K562 (cell line): ENCODE measurements at regions not wholly inside any gene's neighbourhood (a gene's known extent, or its start where the extent isn't known, plus 50 kb on each side); places are given as distances from the start of the nearest gene placed in this dataset.

ENCODE experiments used
- ATAC-seq: fragments of 200-7000 bp; cut with Tn5 transposase; 3 replicates; pipeline ENCODE4 v1.9.1; 2020; ENCODE audit warnings: moderate library complexity
- BruUV-seq: library from RNA; stranded (reverse); fragments of 400-500 nt; replicated peaks from 2 replicates; lab custom pipeline; 2021; lab: Mats Ljungman, UMichigan
- CTCF ChIA-PET: fragments of 300-600 bp; formaldehyde crosslinking; extraction: SDS; loops from one replicate; lab custom pipeline; 2021; ENCODE audit warnings: low intra/inter-chr PET ratio; lab: Yijun Ruan, JAX
- POLR2A ChIA-PET: fragments of 300-600, 350-650 bp; sonication (Branson Sonifier 250); formaldehyde crosslinking; extraction: SDS; loops from one replicate; lab custom pipeline; 2021; ENCODE audit warnings: antibody characterized with exemption, inconsistent platforms; lab: Yijun Ruan, JAX
- DNase-seq, 4 experiments: peaks; one replicate each; pipeline versions ENCODE4 v3.0.0 to v3.0.0-alpha.2; 2011 to 2018; ENCODE audit warnings: low spot score in 3 of 4, mixed read lengths in 3 of 4; ENCODE audit errors: extremely low read depth in 1 of 4
- FAIRE-seq: peaks from 2 replicates; lab custom pipeline; 2011; peaks lifted over from hg19 to GRCh38; lab: Jason Lieb, UNC
- H2AFZ ChIP-seq: 2 replicates; pipeline ENCODE4 v1.6.0; 2011; ENCODE audit warnings: low read depth, low read length, control low read depth, inconsistent platforms
- H3K27ac ChIP-seq: fragments of 200-600 bp; 3 replicates; pipeline ENCODE4 v1.8.0; 2011; ENCODE audit warnings: low read depth, mild to moderate bottlenecking, control low read depth, inconsistent platforms, low read length, moderate library complexity, mixed read lengths; ENCODE audit errors: extremely low read depth
- H3K27me3 ChIP-seq, 2 experiments: fragments of 300-600 bp in 1 of 2; 2 replicates in 1 of 2; 3 replicates in 1 of 2; pipeline versions ENCODE4 v1.6.0 to v1.8.0; 2011; ENCODE audit warnings: inconsistent platforms in 2 of 2, low read length in 2 of 2, mild to moderate bottlenecking in 1 of 2, mixed read lengths in 1 of 2, moderate library complexity in 1 of 2; ENCODE audit not compliant: control insufficient read depth in 2 of 2, insufficient read depth in 2 of 2
- H3K36me3 ChIP-seq: fragments of 300-600 bp; 3 replicates; pipeline ENCODE4 v1.8.0; 2011; ENCODE audit warnings: mild to moderate bottlenecking, low read length, inconsistent platforms; ENCODE audit not compliant: control insufficient read depth, insufficient read depth
- H3K4me1 ChIP-seq, 2 experiments: fragments of 200-600 bp in 1 of 2; replicated peaks in 1 of 2; 2 replicates in 1 of 2; 3 replicates in 1 of 2; pipeline versions ENCODE4 v1.5.1 to v1.8.0; 2011; ENCODE audit warnings: inconsistent platforms in 2 of 2, low read length in 2 of 2, mild to moderate bottlenecking in 1 of 2, mixed read lengths in 1 of 2, moderate library complexity in 1 of 2; ENCODE audit not compliant: control insufficient read depth in 2 of 2, insufficient read depth in 2 of 2
- H3K4me2 ChIP-seq: 2 replicates; pipeline ENCODE4 v1.6.1; 2011; ENCODE audit warnings: low read length, control low read depth, inconsistent platforms, mixed read lengths; ENCODE audit not compliant: insufficient read depth
- H3K4me3 ChIP-seq: fragments of 200-600 bp; sonication (generic), shearing (Covaris generic); 2 replicates; pipeline ENCODE4 v1.5.1; 2016; ENCODE audit warnings: control low read depth, inconsistent platforms
- H3K79me2 ChIP-seq: fragments of 200-600 bp; 3 replicates; pipeline ENCODE4 v1.8.0; 2011; ENCODE audit warnings: low read length, inconsistent platforms; ENCODE audit not compliant: control insufficient read depth, insufficient read depth
- H3K9ac ChIP-seq, 2 experiments: 2 replicates each; pipeline versions ENCODE4 v1.6.0 to v1.6.1; 2011; ENCODE audit warnings: low read depth in 2 of 2, low read length in 2 of 2, control low read depth in 1 of 2, inconsistent platforms in 1 of 2, mild to moderate bottlenecking in 1 of 2, mixed read lengths in 1 of 2; ENCODE audit not compliant: insufficient read depth in 1 of 2
- H3K9me1 ChIP-seq: one replicate; pipeline ENCODE4 v1.6.0; 2011; ENCODE audit warnings: inconsistent platforms, mild to moderate bottlenecking, low read length, moderate library complexity; ENCODE audit not compliant: control insufficient read depth, insufficient read depth
- H3K9me3 ChIP-seq: replicated peaks from 2 replicates; pipeline ENCODE4 v1.5.1; 2011; ENCODE audit warnings: low read depth, low read length, inconsistent platforms; ENCODE audit not compliant: control insufficient read depth, insufficient read depth
- H4K20me1 ChIP-seq: replicated peaks from 2 replicates; pipeline ENCODE4 v1.6.1; 2011; ENCODE audit warnings: low read length, inconsistent platforms, mixed read lengths; ENCODE audit not compliant: control insufficient read depth, insufficient read depth
- SRF ChIP-seq, 2 experiments: fragments of 250-450, 450-650 bp in 1 of 2; sonication (Bioruptor Pico) in 1 of 2; sonication (generic) in 1 of 2; formaldehyde crosslinking; IDR thresholded peaks; 2 replicates each; pipeline versions ENCODE4 v1.5.0 to v1.5.1; 2020 to 2022; ENCODE audit warnings: mild to moderate bottlenecking in 1 of 2, missing genetic modification reagents in 1 of 2
- TCFL5 ChIP-seq: fragments of 250-450 bp; sonication (Bioruptor Pico); conservative IDR thresholded peaks from 2 replicates; pipeline ENCODE4 v1.6.1; 2021; ENCODE audit warnings: mild to moderate bottlenecking, moderate library complexity, matching md5 sums
- ZFPM2 ChIP-seq: fragments of 250-450 bp; sonication (Bioruptor Pico); IDR thresholded peaks from 2 replicates; pipeline ENCODE4 v1.5.1; 2022; ENCODE audit warnings: mild to moderate bottlenecking
- WGBS: fragments of 100-300 bp; shearing (Covaris generic); methylation state at CpG from one replicate; pipeline ENCODE4 v1.1.6; 2016; ENCODE audit warnings: low coverage, mixed read lengths; ENCODE audit not compliant: insufficient coverage; ENCODE audit errors: missing lambda C conversion rate; 5-methylcytosine and 5-hydroxymethylcytosine counted together
- in situ Hi-C: fragments of 300-500 bp; cut with MboI; formaldehyde crosslinking; loops from 4 replicates; pipeline ENCODE4 v1.15.0; 2018; ENCODE audit warnings: inconsistent platforms, mixed read lengths
- intact Hi-C: fragments of 100-400 bp; cut with micrococcal nuclease; formaldehyde crosslinking; loops from 2 replicates; pipeline ENCODE4 v1.14.2; 2022
- TF ChIP-seq, protein P1 (sequence below): fragments of 450-650 bp; IDR thresholded peaks from 2 replicates; pipeline ENCODE4 v1.6.1; 2017; ENCODE audit warnings: mild to moderate bottlenecking, moderate library complexity

DNA sequence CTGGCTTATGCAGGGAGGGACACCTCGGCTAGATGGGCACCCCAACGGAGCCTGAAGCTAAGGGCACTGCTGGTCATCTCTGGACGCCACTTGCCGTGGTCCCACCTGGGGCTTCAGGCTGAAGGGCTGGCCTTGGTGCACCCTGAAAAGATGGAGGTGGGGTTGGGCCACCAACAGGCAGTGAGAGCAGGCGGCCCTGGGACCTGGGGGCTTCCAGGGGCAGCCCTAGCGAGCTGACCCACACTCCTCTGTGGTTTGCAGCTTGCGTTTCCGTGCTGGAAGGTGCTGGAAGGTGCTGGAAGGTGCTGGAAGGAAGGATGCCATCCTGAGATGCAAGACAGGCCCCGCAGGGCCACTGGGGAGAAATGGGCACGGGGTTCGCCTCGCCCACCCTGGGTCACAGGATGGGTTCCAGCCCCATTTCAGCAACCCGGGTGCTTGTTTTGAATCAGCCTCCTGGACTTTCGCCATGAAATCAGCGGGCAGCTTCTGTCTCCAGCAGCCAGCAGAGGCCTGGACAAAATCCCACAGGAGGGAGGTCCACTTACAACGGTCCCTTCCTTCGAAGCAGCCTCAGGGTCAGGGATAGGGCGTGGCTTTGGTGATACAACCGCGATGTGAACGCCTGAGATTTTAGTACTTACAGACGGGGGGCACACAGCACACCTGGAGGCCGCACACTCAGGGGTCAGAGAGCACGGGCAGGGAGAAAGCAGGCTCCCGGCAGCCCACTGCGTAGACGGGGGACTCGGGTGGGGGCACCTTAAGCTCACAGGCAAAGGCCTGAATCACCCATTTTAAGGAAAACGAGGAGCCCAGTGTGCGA, 303.1 kb upstream of the IRX4 start:
- H3K36me3 ChIP-seq: no peaks in the 10 kb centered on the region
- H3K27ac ChIP-seq: no peak overlapping the region
- no peaks in the 10 kb centered on the region for H3K9me1 ChIP-seq
- BruUV-seq: no TSS peak
- no peak overlapping the region for H3K4me2 ChIP-seq
- intact Hi-C loops (no loop called here), in situ Hi-C loops (no loop called here)
- TF ChIP-seq SRF (CRISPR knock-in tag; IDR thresholded peaks at IDR 0.05) (no peak), TCFL5 (no peak), ZFPM2 (CRISPR knock-in tag) (no peak)
- TF ChIP-seq, protein P1, sequence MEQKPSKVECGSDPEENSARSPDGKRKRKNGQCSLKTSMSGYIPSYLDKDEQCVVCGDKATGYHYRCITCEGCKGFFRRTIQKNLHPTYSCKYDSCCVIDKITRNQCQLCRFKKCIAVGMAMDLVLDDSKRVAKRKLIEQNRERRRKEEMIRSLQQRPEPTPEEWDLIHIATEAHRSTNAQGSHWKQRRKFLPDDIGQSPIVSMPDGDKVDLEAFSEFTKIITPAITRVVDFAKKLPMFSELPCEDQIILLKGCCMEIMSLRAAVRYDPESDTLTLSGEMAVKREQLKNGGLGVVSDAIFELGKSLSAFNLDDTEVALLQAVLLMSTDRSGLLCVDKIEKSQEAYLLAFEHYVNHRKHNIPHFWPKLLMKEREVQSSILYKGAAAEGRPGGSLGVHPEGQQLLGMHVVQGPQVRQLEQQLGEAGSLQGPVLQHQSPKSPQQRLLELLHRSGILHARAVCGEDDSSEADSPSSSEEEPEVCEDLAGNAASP: no peak
- ChIA-PET CTCF (no interaction called here), POLR2A (interaction anchor here (0.6 kb wide), 1 partner anchor 10 kb away, joined by 3 read pairs; no protein-coding TSS in a partner anchor)
- H4K20me1 ChIP-seq: 0 out of 2 replicates have a peak, but pooled peaks cover 20% of the 10 kb centered on the region
- no peaks in the 10 kb centered on the region for H3K9me3 ChIP-seq
- no peaks in the 10 kb centered on the region for H3K79me2 ChIP-seq
- H3K4me1 ChIP-seq: no peaks in the 10 kb centered on the region
- H3K27me3 ChIP-seq: peaks cover 17 to 61% of the 10 kb centered on the region in 2 experiments
- FAIRE-seq (no peak), DNase-seq (no peak), ATAC-seq (no peak)
- WGBS: under 1% methylated on average over 30 of the region's 30 CpGs
- no peak overlapping the region for H2AFZ ChIP-seq
- H3K4me3 ChIP-seq: no peak overlapping the region
- H3K9ac ChIP-seq: no peak overlapping the region
